ENCODE measurements at regions not wholly inside any gene's neighbourhood (a gene's known extent, or its start where the extent isn't known, plus 50 kb on each side); places are given as distances from the start of the nearest gene placed in this dataset.

DNA sequence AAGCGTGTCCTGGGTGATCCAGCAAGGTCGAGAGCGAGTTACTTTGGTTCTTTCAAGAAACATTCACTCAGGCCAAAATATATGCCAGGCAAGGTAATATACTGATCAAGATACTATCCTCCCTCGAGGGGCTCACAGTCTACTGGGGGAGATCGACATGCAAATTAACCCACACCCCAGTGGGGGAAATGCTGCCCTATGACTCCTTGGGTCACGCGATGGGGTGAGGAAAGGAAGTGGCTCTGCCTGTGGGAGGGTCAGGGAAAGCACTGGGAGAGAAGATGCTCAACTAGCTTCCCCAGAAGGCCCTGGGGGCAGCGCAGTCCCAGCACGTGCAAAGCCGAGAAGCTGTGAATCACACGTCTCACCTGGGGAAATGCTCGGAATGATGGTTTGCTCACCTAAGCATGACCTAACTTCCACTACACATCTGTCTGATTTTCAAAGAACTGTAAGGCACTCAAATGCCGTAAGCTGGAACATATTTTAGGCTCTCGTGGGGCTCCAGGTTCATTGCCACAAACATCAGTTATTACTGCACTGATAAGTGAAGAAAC lies 130.7 kb downstream of the RCN1 start:
- Histone ChIP-seq H3K9me3 (no peaks in the 10 kb centered on the region), H3K36me3 (no peaks in the 10 kb centered on the region), H3K4me1 (ENCODE audit: control insufficient read depth in 1 of 2, insufficient read depth in 1 of 2, low read depth in 1 of 2, low read length in 1 of 2) (no peaks in the 10 kb centered on the region), H3K27me3 (peaks cover 4% of the 10 kb centered on the region), H3K27ac (no peak overlapping the region), H3K4me3 (ENCODE audit: low read depth in 1 of 2, low read length in 1 of 2) (no peak overlapping the region)
- TF ChIP-seq, protein P1, sequence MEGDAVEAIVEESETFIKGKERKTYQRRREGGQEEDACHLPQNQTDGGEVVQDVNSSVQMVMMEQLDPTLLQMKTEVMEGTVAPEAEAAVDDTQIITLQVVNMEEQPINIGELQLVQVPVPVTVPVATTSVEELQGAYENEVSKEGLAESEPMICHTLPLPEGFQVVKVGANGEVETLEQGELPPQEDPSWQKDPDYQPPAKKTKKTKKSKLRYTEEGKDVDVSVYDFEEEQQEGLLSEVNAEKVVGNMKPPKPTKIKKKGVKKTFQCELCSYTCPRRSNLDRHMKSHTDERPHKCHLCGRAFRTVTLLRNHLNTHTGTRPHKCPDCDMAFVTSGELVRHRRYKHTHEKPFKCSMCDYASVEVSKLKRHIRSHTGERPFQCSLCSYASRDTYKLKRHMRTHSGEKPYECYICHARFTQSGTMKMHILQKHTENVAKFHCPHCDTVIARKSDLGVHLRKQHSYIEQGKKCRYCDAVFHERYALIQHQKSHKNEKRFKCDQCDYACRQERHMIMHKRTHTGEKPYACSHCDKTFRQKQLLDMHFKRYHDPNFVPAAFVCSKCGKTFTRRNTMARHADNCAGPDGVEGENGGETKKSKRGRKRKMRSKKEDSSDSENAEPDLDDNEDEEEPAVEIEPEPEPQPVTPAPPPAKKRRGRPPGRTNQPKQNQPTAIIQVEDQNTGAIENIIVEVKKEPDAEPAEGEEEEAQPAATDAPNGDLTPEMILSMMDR (IDR thresholded peaks at IDR 0.05) = no peak

DNA sequence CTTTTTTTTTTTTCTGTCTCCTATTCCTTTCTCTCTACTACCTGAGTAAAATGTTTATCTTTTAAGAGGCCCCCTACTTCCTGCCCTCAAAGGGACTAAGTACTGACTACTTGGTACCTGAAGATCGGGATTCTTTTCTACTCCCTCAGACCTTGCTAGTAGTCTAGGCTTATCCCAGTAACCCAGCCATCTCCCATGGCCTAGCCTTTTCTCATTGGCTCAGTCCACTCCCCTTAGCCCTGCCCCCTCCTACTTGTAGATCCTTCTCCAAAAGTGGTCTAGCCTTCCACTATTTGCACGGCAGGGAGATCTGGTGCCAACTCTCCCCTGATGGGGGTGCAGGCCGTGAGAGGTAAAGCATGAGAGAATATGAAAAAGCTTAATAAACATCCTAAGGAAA lies 133.7 kb downstream of the RCN1 start:
- H3K4me3 ChIP-seq (ENCODE audit: low read depth in 1 of 2, low read length in 1 of 2) = no peak overlapping the region
- no peaks in the 10 kb centered on the region for H3K4me1 ChIP-seq (ENCODE audit: control insufficient read depth in 1 of 2, insufficient read depth in 1 of 2, low read depth in 1 of 2, low read length in 1 of 2)
- H3K27ac ChIP-seq = no peak overlapping the region
- peaks cover 4% of the 10 kb centered on the region for H3K27me3 ChIP-seq
- TF ChIP-seq, protein P1 (IDR thresholded peaks at IDR 0.05) = no peak
- H3K36me3 ChIP-seq = no peaks in the 10 kb centered on the region
- H3K9me3 ChIP-seq = no peaks in the 10 kb centered on the region

DNA sequence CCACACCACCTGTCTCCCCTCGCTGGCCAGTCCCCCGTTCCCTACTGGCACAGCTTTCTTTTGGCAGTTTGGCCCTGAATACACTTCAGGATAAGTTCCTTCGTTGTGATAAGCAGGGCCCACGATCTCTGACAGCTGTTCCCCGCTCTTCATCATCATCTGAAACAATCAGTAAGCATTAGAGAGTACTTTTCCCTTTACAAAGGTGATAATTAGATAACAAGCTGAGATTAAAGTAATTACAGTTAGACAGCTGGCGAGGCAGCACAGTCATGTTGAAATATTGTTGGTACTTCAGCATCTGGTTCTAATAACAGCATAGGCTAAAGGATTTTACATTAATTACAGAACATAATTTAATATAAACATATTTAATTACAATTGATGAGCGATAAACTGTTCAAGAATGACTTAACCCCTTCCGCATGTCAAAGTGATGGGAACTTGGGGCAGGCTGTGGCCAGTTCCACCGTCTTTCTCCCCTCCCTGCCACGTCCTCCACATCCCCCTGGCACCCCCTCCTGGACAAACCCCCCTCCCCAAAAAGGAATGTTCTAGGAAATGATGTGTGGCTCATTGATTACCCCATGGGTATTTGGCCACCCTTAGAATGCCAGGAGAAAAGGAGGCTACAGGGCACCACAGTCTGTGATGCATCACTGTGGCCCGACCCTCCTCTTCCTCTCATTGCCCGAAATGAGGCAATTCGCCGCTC lies 134.9 kb downstream of the RCN1 start:
- Histone ChIP-seq H3K4me1 (ENCODE audit: control insufficient read depth in 1 of 2, insufficient read depth in 1 of 2, low read depth in 1 of 2, low read length in 1 of 2) (no peaks in the 10 kb centered on the region), H3K4me3 (ENCODE audit: low read depth in 1 of 2, low read length in 1 of 2) (no peak overlapping the region), H3K36me3 (no peaks in the 10 kb centered on the region), H3K9me3 (no peaks in the 10 kb centered on the region), H3K27me3 (peaks cover 4% of the 10 kb centered on the region), H3K27ac (no peak overlapping the region)
- TF ChIP-seq, protein P1 (IDR thresholded peaks at IDR 0.05) = no peak

DNA sequence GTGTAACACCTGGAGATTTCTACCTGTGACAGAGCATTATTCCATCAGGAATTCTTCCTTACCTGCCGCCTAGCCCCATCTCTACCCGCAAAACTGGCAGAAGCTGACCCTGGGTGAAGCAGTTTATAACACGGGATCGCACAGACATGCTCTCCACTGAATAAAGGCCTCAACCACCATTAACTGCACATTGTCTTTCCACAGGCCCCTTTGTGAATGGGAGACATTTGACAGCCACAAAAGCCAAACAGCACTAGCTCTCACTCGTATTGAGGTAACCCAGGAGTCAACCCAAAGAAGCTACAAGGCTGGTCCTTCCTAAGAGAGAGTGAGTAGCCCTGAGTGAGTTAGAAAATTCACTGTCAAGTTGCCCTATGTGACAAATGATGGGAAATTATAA lies 135.6 kb downstream of the RCN1 start:
- Histone ChIP-seq H3K4me1 (ENCODE audit: control insufficient read depth in 1 of 2, insufficient read depth in 1 of 2, low read depth in 1 of 2, low read length in 1 of 2) (no peaks in the 10 kb centered on the region), H3K27ac (no peak overlapping the region), H3K9me3 (no peaks in the 10 kb centered on the region), H3K36me3 (no peaks in the 10 kb centered on the region), H3K27me3 (no peaks in the 10 kb centered on the region), H3K4me3 (ENCODE audit: low read depth in 1 of 2, low read length in 1 of 2) (no peak overlapping the region)
- TF ChIP-seq, protein P1 (IDR thresholded peaks at IDR 0.05) = no peak

GRCh38 chr11:32229576-32230240 lies 138.8 kb downstream of the RCN1 start:
- TF ChIP-seq, protein P1 (IDR thresholded peaks at IDR 0.05) = no peak
- H3K4me1 ChIP-seq (ENCODE audit: control insufficient read depth in 1 of 2, insufficient read depth in 1 of 2, low read depth in 1 of 2, low read length in 1 of 2) = no peaks in the 10 kb centered on the region
- H3K27ac ChIP-seq = no peak overlapping the region

More at GRCh38 chr11:32229576-32230240, 138.8 kb downstream of the RCN1 start:
- Histone ChIP-seq H3K9me3 (no peaks in the 10 kb centered on the region), H3K4me3 (ENCODE audit: low read depth in 1 of 2, low read length in 1 of 2) (no peak overlapping the region), H3K27me3 (peaks cover 5% of the 10 kb centered on the region), H3K36me3 (no peaks in the 10 kb centered on the region)
